Stimulated activated CD4-positive, alpha-beta T cell treated with anti-CD3 and anti-CD28 coated beads, TNF-alpha, amount 100 ng/mL, for 24 hours (primary cell): ENCODE measurements at regions not wholly inside any gene's neighbourhood (a gene's known extent, or its start where the extent isn't known, plus 50 kb on each side); places are given as distances from the start of the nearest gene placed in this dataset.
"Not testable (repeated sequence)": the region's sequence is repeated elsewhere in the genome, so short reads cannot be mapped to it uniquely, and the experiment has no call there.

ENCODE experiments used
- DNase-seq, 3 experiments: peaks; one replicate each; pipeline ENCODE4 v3.0.0-alpha.2; 2020; ENCODE audit warnings: low read depth in 3 of 3

DNA sequence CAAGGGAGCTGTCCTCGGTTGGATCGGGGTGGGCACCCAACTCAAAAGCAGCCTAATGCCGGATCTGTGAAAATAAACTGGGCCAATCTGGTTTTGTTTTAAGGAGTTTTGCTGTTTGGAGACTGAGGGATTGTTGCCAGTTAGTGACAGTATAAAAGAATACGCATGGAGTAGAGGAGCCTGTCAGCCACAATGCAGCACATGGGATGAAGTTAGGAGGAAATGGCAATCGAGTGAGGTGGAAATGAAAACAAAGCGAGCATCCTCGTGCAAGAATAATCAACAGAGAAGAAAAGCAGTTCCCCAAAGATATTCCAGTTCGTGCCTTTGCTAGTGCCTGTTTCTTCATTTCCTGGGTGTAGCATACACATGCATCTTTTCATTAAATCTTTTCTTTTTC is 108.4 kb upstream of the RORA start:
- no peak for DNase-seq

DNA sequence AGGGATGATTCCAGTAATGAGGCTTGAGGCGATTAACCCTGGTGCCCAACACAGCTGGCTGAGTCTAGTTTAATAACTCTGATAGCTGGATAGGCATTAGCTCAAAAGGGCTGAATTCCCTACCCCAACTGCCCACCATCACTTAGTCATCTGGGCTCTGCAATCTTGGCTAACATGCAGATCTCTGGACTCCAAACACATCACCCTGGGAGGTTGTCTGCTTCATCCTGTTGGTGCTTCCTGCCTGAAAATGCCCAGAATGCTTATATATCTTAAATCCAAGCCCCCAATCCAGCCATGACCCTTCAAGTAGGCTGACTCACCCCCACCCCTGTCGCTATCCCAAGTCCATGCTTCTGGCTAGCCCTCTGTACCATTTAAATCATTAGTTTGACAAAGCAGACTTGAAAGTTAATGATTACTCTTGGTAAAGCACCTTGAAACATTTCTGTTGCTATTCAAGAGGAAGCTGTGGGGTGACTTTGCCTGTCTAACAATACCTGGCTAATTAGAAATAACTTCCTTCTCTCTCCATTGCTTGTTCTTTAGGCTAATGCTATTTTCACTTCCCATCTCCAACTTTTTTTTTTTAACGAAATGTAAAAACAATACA is 107.0 kb upstream of the RORA start:
- no peak for DNase-seq

DNA sequence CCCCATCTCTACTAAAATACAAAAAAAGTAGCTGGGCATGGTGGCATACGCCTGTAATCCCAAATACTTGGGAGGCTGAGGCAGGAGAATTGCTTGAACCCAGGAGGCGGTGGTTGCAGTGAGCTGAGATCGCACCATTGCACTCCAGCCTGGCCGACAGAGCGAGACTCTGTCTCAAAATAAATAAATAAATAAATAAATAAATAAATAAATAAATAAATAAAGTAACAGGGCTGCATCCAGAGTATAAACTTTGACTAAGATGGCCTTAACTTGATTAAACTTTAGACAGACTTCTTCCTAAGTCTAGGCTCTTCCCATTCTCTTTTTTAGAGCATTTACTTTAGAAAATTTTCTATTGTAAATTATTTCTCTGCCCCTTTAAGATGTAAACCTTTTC is 105.6 kb upstream of the RORA start:
- not testable (repeated sequence) for DNase-seq

DNA sequence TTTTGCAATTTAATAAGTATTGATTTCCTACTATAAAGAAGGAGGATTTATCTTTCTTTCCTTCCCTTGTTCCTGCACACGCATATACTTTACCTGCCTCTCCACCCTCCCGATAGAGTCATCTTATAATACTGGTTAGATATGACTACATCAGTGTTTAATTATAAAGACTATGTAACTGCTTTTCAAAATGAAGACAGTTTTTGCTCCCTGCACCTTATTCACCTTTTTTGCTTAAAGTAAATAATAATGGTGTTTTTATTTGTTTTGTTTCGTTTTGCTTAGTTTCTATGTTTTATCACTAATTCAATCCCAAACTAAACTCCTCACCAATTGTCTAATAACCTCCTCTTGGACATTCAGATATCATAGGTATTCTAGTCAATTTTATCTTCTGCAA is 101.9 kb upstream of the RORA start:
- no peak for DNase-seq

DNA sequence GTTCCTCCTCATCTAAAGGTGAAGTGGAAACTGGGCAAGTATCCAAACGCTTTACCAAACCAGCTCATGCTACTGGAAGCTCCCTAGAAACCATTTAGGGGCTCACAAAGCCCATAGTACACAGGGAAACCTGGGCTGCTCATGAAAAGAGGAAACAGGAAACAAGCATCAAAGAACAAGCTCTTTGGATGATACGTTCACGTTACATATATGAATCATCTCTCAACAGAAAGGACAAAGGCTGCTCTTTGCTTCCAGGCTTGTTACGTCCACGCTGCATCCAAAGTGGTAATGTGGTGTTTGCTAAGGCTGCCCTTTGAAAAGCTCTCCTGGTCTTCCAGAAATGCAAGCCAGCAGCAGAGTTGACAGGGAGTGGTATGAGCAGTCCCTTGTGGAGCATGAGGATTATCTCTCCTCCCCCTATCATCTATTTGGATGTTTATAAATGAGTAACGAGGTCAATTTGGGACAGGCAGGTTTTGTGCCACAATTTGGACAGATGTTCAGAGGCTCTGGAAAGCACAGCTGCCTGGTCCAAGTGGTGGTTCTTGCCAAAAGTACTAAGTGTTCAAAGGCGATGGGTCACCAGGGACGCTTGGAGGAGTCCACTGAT is 98.0 kb upstream of the RORA start:
- no peak for DNase-seq

DNA sequence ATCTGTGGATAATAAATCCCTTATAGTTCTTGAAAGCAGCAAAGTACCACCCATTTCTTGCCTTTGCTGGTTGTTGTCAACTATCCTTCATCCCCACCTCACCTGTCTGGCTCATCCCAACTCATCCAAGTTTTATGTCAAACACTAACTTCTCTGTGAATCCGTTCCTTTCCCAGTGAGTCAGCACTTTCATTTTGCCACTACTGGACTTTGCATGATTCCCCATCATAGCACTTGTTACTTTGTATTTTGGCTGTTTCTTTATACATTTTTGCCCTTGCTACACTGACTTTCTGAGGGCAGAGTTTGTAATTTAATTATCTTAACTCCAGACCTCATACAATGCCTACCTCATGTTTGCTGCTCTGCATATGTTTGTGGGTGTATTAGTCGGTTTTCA is 90.8 kb upstream of the RORA start:
- DNase-seq = no peak

DNA sequence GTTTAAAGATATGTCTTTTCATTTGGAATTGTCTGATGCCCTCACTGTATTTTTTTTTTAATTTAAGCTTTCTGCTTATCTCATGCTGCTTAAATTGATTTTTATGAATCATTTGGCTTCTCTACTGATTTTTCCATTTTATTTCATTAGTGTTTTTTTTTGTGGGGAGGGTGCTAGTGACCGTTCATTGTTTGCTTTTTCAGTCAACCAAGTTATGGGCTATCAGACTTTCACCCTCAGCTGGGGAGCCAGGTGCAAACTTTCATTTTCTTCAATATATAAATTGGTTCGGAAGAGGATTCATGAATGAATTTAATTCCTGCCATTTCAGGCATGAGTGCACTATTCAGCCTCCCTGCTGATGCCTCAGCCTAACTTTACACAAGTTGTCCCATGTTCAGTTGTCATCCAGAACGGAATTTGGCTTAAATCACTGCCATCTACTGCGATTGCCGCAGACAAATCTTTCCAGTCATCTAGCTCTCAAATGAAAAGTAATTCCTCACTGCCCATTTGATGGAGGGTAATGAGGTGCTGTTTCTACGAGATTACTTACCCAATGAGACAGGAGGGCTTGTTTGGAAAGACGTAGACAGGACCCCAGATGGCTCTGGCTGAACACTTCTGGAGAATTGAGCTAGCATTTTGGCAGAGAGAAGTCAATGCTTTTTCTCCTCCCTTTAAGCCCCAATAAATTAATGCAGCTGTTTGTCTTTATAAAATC is 89.9 kb upstream of the RORA start:
- no peak for DNase-seq

DNA sequence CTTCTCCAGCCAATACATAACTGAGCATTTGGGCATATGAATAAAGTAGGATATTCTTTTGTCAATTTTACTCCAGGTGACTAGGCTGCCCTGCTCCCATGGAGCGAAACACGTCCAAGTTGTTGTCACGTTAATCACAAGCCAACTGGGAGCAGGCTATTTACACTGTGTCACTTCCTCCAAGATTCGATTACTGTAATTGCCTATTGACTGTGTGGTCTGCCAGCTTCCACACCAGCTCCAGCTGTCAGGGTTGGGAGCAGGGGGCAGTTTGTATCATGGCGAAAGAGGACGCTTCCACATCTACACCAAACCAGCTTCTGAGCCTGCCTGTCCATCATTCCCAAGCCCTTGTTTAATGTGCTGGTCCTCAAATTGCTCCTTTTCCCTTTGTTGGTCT is 89.2 kb upstream of the RORA start:
- DNase-seq = no peak

DNA sequence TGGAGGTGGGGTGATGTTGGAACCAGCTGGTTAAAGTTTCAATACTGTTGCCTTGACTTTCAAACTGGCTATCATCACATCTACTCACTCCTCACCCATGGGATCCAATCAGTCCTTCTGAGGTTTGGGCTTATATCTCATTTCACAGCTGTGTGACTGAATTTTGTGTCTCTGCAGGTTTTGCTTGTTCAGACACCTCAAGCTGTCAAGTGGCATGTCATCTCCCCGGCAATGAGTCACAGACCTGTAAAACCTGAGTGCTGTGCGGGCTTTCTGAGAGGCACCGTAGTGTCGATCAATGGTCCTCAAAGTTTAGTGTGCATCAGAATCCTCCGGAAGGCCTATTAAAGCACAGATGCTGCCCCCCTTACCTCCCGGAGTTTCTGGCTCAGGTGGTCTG is 86.4 kb upstream of the RORA start:
- DNase-seq = no peak

DNA sequence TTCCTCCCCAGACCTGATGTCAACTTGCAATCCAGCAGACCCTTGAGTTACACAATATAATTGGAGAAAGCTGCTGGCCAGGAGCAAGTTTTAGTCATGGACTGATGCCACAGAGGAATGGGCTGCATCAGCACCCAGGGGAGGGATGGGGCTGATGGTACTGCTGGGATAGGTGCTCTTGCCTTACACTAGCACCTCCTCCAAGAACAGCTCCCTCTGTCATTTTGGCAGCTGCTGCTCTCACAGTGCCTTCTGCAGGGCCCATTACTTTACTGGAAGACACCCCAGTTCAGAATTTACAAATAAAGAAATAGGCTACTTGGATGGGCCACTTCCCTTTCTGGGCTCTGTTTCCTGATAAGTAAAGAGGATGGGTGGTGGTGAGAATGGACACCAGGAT is 85.3 kb upstream of the RORA start:
- no peak for DNase-seq

DNA sequence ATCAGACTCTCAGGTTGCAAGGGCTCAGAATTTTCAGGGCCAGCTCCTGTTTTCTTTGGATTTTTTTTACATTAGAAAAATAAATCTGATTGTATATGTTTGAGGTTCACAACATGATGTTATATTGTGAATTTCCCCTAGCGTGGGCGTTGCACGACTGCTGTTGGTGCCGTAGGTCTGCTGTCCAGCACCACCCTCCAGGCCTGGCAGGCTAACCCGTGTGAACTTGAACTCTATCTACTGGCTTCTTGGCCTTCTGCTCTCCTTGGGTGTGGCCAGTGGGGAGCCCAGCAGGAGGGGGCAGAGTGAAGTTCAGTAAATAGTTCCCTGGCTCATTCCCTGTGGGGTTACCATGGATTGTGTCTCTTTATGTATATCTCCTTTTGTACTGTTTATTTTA is 80.5 kb upstream of the RORA start:
- no peak for DNase-seq

DNA sequence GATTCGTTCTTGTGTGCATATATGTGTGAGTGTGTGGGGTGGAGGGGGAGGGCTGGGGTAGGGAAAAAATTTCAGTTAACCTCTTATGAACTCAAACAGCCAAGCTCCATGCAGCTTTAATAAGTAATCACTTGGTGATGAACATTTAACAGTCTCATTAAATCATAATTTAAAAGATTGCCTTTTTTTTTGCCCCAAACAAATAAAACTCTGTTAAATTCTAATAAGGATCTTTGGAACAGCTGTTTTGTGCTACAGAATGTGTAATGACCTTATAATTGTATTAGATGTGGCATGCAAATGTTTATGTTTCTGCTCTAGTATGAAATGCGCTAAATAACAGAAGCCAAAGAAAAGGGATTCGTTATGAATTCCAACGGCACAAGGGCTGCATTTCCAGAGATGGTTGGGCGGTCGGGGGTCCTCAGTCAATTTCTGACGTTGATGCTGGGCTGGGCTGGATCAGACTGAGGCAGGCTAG is 80.0 kb upstream of the RORA start:
- no peak for DNase-seq

DNA sequence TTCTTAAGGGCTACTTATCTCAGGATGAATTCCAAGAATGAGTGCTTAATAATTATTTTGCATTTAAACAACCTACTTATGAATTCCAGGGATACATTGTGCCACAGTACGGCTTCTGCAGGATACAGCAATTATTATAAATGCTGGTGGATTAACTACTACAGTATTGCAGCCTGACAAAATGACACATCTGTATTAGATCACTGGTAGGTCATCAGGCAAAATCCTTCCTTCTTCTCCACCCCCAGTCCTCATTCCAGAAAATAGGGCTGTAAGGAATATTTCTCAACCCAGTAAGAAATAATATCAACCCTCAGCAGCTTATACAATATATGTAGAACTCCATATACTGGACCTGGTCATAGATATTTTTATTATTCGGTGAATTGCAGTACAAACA is 79.3 kb upstream of the RORA start:
- no peak for DNase-seq

DNA sequence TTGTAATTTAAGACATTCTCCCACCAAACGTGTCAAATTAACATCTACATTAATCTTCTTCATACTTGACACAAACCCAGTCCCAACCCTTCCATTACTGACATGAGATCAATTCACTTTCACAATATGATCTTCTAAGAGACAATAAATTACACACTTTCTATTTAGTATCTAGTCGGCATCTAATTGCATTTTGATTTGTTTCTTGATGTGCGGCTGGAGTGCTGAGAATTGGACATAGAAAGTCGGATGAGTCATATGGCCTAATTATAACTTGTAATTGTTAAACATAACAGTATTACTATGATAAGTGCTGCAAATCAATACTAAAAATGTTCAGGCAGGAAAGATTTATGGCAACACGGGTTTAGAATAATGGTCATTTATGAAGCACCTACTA is 78.4 kb upstream of the RORA start:
- DNase-seq = no peak

DNA sequence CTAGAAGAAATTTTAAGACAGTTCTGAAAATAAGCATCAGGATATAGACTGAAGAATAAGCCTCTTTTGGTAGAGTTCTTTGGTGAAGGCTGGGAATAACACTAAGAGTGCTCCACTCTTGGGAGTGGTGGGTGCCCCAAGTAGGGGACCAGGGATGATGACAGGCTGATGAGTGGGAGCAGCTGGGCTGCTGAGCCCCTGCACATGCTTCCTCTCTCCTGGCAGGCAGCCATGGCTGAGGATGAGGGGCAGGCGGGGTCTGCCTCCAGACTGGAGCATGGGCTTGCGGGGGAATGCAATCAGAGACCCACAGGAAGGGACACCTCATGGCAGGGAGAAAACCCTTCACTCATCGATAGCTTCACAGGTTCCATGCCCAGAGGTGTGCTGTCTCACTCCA is 72.6 kb upstream of the RORA start:
- no peak for DNase-seq

DNA sequence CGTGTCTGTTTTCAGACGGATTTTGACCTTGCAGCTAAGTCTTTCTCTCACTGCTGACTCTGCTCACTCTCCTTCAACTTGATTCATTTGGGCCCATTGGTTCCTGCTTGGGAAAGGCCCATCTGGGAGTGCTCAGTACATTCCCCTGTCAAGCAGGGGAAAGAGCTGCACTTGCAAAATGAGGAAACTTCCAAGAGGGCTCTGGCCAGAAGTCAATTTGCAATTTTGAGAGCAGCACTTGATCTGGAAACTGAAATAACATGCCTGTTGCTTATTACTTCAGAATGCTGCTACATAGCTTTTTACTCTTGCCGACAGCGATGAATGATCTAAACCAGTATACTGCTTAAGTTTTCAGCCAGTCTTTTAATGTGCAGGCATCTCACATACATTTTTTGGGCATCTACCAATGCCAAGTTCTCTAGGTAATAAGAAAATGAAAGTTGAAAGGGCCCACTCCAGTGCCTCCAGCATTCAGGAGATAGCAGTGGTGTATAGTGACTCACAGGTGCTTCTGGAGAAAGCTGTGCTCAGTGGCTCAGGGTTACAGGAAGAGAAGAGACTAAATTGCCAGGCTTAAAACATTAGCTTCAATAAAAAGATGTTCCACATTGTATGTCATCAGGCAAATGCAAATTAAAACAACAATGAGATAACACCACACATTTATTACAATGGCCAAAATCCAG is 70.1 kb upstream of the RORA start:
- no peak for DNase-seq

DNA sequence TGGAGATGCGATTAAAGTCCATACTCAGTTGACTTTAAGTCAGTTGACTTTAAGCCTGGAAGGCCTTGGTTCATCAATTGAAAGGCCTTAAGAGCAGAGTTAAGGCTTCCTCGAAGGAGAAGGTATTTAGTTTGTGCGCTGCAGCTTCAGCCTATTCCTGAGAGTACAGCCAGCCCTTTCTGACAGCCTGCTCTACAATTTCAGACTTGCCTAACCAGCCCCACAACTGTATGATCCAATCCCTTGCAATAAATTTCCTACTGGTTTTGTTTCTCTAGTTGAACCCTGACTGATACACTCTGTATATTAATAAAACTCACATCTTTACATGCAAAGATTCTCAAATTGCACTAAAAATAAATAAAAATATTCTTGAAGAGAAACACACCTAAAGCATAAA is 66.1 kb upstream of the RORA start:
- no peak for DNase-seq

DNA sequence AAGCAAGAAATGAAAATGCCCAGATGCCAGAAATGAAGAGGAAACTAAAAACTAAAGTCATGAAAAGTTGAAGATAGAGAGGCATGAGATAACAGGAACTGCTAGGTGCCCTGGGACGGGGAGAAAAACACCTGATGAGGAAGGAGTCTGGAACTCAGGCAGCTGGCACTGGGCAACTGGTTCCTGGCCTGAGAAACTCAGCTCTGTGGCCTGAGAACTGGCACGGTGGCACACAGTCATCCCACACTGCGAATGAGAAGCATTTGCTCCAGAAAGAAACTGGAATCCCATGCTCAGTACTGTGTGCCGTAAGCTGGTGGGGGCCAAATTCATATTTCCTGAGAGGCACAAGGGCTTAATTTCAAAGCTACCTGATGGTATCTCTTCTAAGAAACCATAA is 53.6 kb upstream of the RORA start:
- DNase-seq = no peak

DNA sequence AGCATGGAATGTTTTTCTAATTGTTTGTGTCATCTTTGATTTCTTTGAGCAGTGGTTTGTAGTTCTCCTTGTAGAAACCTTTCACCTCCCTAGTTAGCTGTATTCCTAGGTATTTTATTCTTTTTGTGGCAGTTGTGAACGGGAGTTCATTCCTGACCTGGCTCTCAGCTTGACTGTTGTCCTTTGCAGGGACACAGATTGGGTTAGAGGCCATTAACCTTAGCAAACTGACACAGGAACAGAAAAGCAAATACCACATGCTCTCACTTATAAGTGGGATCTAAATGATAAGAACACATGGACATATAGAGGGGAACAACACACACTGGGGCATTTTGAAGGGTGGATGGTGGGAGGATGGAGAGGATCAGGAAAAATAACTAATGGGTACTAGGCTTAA is 52.2 kb upstream of the RORA start:
- no peak for DNase-seq
